IMR-90 (cell line): ENCODE measurements at regions not wholly inside any gene's neighbourhood (a gene's known extent, or its start where the extent isn't known, plus 50 kb on each side); places are given as distances from the start of the nearest gene placed in this dataset.

Source experiments
- ATAC-seq: fragments of 200-7000 bp; cut with Tn5 transposase; 2 replicates; pipeline ENCODE4 v1.9.1; 2020; ENCODE audit warnings: low read depth, mild to moderate bottlenecking, moderate library complexity
- BruUV-seq: library from RNA; stranded (reverse); fragments of 400-500 nt; replicated peaks from 2 replicates; lab custom pipeline; 2021; lab: Mats Ljungman, UMichigan
- CTCF ChIA-PET: fragments of 300-600 bp; formaldehyde crosslinking; extraction: SDS; loops from one replicate; lab custom pipeline; 2021; ENCODE audit warnings: antibody characterized with exemption; lab: Yijun Ruan, JAX
- POLR2A ChIA-PET: fragments of 300-600 bp; sonication (Branson Sonifier 250); formaldehyde crosslinking; loops from one replicate; lab custom pipeline; 2022; ENCODE audit warnings: antibody characterized with exemption; ENCODE audit not compliant: unreplicated experiment; lab: Charles Lee
- DNase-seq: peaks from one replicate; pipeline ENCODE4 v3.0.0; 2013
- H2AFZ ChIP-seq: replicated peaks from 2 replicates; pipeline ENCODE3; 2013; ENCODE audit warnings: low read length, mild to moderate bottlenecking; ENCODE audit not compliant: poor library complexity
- H2AK5ac ChIP-seq: 2 replicates; pipeline ENCODE4 v1.6.1; 2013; ENCODE audit warnings: low read depth, low read length, inconsistent platforms
- H2AK9ac ChIP-seq: replicated peaks from 2 replicates; pipeline ENCODE3; 2013; ENCODE audit warnings: mild to moderate bottlenecking, low read depth, low read length, moderate library complexity; ENCODE audit not compliant: poor library complexity
- H2BK120ac ChIP-seq: 2 replicates; pipeline ENCODE4 v1.6.1; 2013; ENCODE audit warnings: low read depth, low read length, inconsistent platforms
- H2BK15ac ChIP-seq: 3 replicates; pipeline ENCODE4 v1.6.1; 2013; ENCODE audit warnings: low read depth, low read length, inconsistent platforms
- H2BK20ac ChIP-seq: 2 replicates; pipeline ENCODE4 v1.6.1; 2013; ENCODE audit warnings: low read depth, mild to moderate bottlenecking, inconsistent platforms, low read length, moderate library complexity
- H2BK5ac ChIP-seq: 2 replicates; pipeline ENCODE4 v1.6.1; 2013; ENCODE audit warnings: mild to moderate bottlenecking, low read depth, low read length, inconsistent platforms; ENCODE audit not compliant: poor library complexity, severe bottlenecking
- H3K14ac ChIP-seq: replicated peaks from 2 replicates; pipeline ENCODE4 v1.6.1; 2013; ENCODE audit warnings: low read depth, low read length, inconsistent platforms
- H3K18ac ChIP-seq: 2 replicates; pipeline ENCODE4 v1.6.1; 2013; ENCODE audit warnings: low read depth, low read length, control low read depth
- H3K23ac ChIP-seq: 2 replicates; pipeline ENCODE4 v1.6.1; 2013; ENCODE audit warnings: low read depth, low read length, inconsistent platforms
- H3K27ac ChIP-seq: 2 replicates; pipeline ENCODE4 v1.5.1; 2013; ENCODE audit warnings: mild to moderate bottlenecking, control low read depth, low read length; ENCODE audit not compliant: insufficient read depth
- H3K27me3 ChIP-seq: 2 replicates; pipeline ENCODE4 v1.6.1; 2013; ENCODE audit warnings: low read length; ENCODE audit not compliant: control insufficient read depth, insufficient read depth
- H3K36me3 ChIP-seq: 2 replicates; pipeline ENCODE4 v1.6.1; 2013; ENCODE audit warnings: low read length, mixed read lengths; ENCODE audit not compliant: control insufficient read depth, insufficient read depth
- H3K4ac ChIP-seq: 2 replicates; pipeline ENCODE4 v1.6.1; 2013; ENCODE audit warnings: low read depth, low read length, inconsistent platforms
- H3K4me1 ChIP-seq: 2 replicates; pipeline ENCODE4 v1.6.1; 2013; ENCODE audit warnings: low read length, mixed read lengths; ENCODE audit not compliant: control insufficient read depth, insufficient read depth
- H3K4me2 ChIP-seq: 2 replicates; pipeline ENCODE4 v1.6.1; 2013; ENCODE audit warnings: low read depth, mild to moderate bottlenecking, control low read depth, low read length, moderate library complexity
- H3K4me3 ChIP-seq: 2 replicates; pipeline ENCODE4 v1.5.1; 2013; ENCODE audit warnings: low read depth, mild to moderate bottlenecking, control low read depth, low read length, moderate library complexity; ENCODE audit not compliant: insufficient read depth
- H3K56ac ChIP-seq: 2 replicates; pipeline ENCODE4 v1.6.1; 2013; ENCODE audit warnings: low read length, inconsistent platforms; ENCODE audit not compliant: insufficient read depth; ENCODE audit errors: extremely low read depth
- H3K79me1 ChIP-seq, 2 experiments: 2 replicates each; pipeline ENCODE4 v1.6.1; 2013; ENCODE audit warnings: low read length in 2 of 2, inconsistent platforms in 1 of 2, low read depth in 1 of 2
- H3K9ac ChIP-seq: 2 replicates; pipeline ENCODE4 v1.6.1; 2013; ENCODE audit warnings: low read depth, low read length, control low read depth
- H3K9me1 ChIP-seq: 2 replicates; pipeline ENCODE4 v1.6.1; 2013; ENCODE audit warnings: low read length, inconsistent platforms; ENCODE audit not compliant: insufficient read depth
- H3K9me3 ChIP-seq: 2 replicates; pipeline ENCODE4 v1.6.1; 2013; ENCODE audit warnings: low read length; ENCODE audit not compliant: control insufficient read depth, insufficient read depth
- H4K20me1 ChIP-seq: 2 replicates; pipeline ENCODE4 v1.6.1; 2013; ENCODE audit warnings: low read length, inconsistent platforms; ENCODE audit not compliant: insufficient read depth
- H4K5ac ChIP-seq: 2 replicates; pipeline ENCODE4 v1.6.1; 2013; ENCODE audit warnings: mild to moderate bottlenecking, low read depth, low read length, control low read depth
- H4K8ac ChIP-seq, 2 experiments: 2 replicates each; pipeline ENCODE4 v1.6.1; 2013; ENCODE audit warnings: low read depth in 2 of 2, low read length in 2 of 2, control low read depth in 1 of 2, inconsistent platforms in 1 of 2
- H4K91ac ChIP-seq: 2 replicates; pipeline ENCODE4 v1.6.1; 2013; ENCODE audit warnings: low read depth, low read length, inconsistent platforms; ENCODE audit not compliant: insufficient read depth
- BHLHE40 ChIP-seq: fragments of 150-350 bp; IDR thresholded peaks from 2 replicates; pipeline ENCODE4 v1.6.1; 2016; ENCODE audit warnings: mild to moderate bottlenecking, low read depth, low read length
- CHD1 ChIP-seq: IDR thresholded peaks from 2 replicates; pipeline ENCODE4 v1.6.1; 2012; ENCODE audit warnings: low read depth, low read length, improper control_type of control experiment
- CTCF ChIP-seq: conservative IDR thresholded peaks from 2 replicates; pipeline ENCODE4 v1.5.1; 2012; ENCODE audit warnings: mild to moderate bottlenecking, low read depth, low read length, improper control_type of control experiment
- ELK1 ChIP-seq: fragments of 150-350 bp; IDR thresholded peaks from 2 replicates; pipeline ENCODE4 v1.6.1; 2016; ENCODE audit warnings: low read depth, mild to moderate bottlenecking, low read length, moderate library complexity, borderline replicate concordance
- MAFK ChIP-seq: IDR thresholded peaks from 2 replicates; pipeline ENCODE4 v1.6.1; 2012; ENCODE audit warnings: low read depth, low read length, improper control_type of control experiment
- MAZ ChIP-seq: IDR thresholded peaks from 2 replicates; pipeline ENCODE4 v1.6.1; 2012; ENCODE audit warnings: low read depth, mild to moderate bottlenecking, low read length, improper control_type of control experiment, moderate library complexity, borderline replicate concordance
- MXI1 ChIP-seq: IDR thresholded peaks from 2 replicates; pipeline ENCODE4 v1.6.1; 2012; ENCODE audit warnings: low read depth, mild to moderate bottlenecking, low read length, moderate library complexity, borderline replicate concordance
- NFE2L2 ChIP-seq: fragments of 150-350 bp; IDR thresholded peaks from 2 replicates; pipeline ENCODE4 v1.6.1; 2016; ENCODE audit warnings: low read depth, mild to moderate bottlenecking, low read length
- RAD21 ChIP-seq: IDR thresholded peaks from 2 replicates; pipeline ENCODE4 v1.6.1; 2012; ENCODE audit warnings: low read length, improper control_type of control experiment
- RCOR1 ChIP-seq: IDR thresholded peaks from 2 replicates; pipeline ENCODE4 v1.6.1; 2012; ENCODE audit warnings: mild to moderate bottlenecking, low read length, improper control_type of control experiment; ENCODE audit not compliant: insufficient replicate concordance
- USF2 ChIP-seq: fragments of 150-350 bp; IDR thresholded peaks from 2 replicates; pipeline ENCODE4 v1.6.1; 2017; ENCODE audit warnings: mild to moderate bottlenecking, antibody characterized with exemption, low read length, low read depth
- WGBS, 2 experiments: methylation state at CpG; one replicate each; pipeline versions ENCODE4 v1.1.5 to v1.1.7; 2013; ENCODE audit warnings: missing lambda C conversion rate in 2 of 2; ENCODE audit not compliant: insufficient read length in 1 of 2; ENCODE audit errors: extremely low coverage in 2 of 2; 5-methylcytosine and 5-hydroxymethylcytosine counted together
- dilution Hi-C: fragments of 300-500 bp; cut with HindIII; formaldehyde crosslinking; loops from one replicate; pipeline ENCODE4 v1.14.3; 2018; ENCODE audit warnings: low sequenced_read_pairs; ENCODE audit not compliant: unreplicated experiment
- in situ Hi-C: fragments of 300-500 bp; cut with MboI; formaldehyde crosslinking; loops from 3 replicates; pipeline ENCODE4 v1.14.3; 2019; ENCODE audit warnings: low sequenced_read_pairs, inconsistent platforms, mixed read lengths
- intact Hi-C: fragments of 100-400 bp; cut with micrococcal nuclease; formaldehyde crosslinking; loops from 2 replicates; pipeline ENCODE4 v1.10.0; 2022

GRCh38 chr2:150630587-150631235 lies 143.2 kb upstream of the RND3 start:
- dilution Hi-C loops (no loop called here), in situ Hi-C loops (no loop called here), intact Hi-C loops (no loop called here)
- Histone ChIP-seq H3K23ac (no peak overlapping the region), H2AK5ac (peak overlapping the region; percentile 27; the same call in 1 of the 2 replicates), H3K18ac (no peak overlapping the region), H3K27ac (no peak overlapping the region), H3K9ac (no peak overlapping the region), H3K56ac (no peak overlapping the region), H2AK9ac (no peak overlapping the region), H2AFZ (no peak overlapping the region), H3K14ac (0 out of 2 replicates have a peak overlapping the region, but pooled peaks have one; percentile 4), H3K9me1 (no peaks in the 10 kb centered on the region), H3K4me2 (no peak overlapping the region), H3K79me1 (no peaks in the 10 kb centered on the region), H3K4me1 (peaks cover 6% of the 10 kb centered on the region; the same call in 1 of the 2 replicates), H4K91ac (no peak overlapping the region), H2BK15ac (0 out of 3 replicates have a peak overlapping the region, but pooled peaks have one; percentile 38), H4K8ac (no peak overlapping the region), H3K9me3 (0 out of 2 replicates have a peak, but pooled peaks cover 2% of the 10 kb centered on the region), H2BK120ac (no peak overlapping the region), H4K5ac (0 out of 2 replicates have a peak overlapping the region, but pooled peaks have one; percentile 54), H4K20me1 (no peaks in the 10 kb centered on the region), H3K4me3 (no peak overlapping the region), H3K36me3 (no peaks in the 10 kb centered on the region), H2BK20ac (peak overlapping the region; percentile 8; the same call in 1 of the 2 replicates), H3K27me3 (no peaks in the 10 kb centered on the region), H2BK5ac (no peak overlapping the region), H3K4ac (no peak overlapping the region)
- WGBS, 2 experiments, result no CpG with 5 or more reads among the region's 3 CpGs
- ATAC-seq, result peak; percentile 24; the same call in 1 of the 2 replicates
- peak; percentile 32 for DNase-seq
- no TSS peak for BruUV-seq
- ChIA-PET POLR2A (no interaction called here), CTCF (no interaction called here)
- TF ChIP-seq CTCF (no peak), BHLHE40 (no peak), RAD21 (no peak), MAFK (no peak), ELK1 (no peak), USF2 (no peak), RCOR1 (no peak), NFE2L2 (no peak), CHD1 (no peak), MXI1 (no peak), MAZ (no peak)
